Right kidney (tissue), 1 donor: ENCODE measurements at regions not wholly inside any gene's neighbourhood (a gene's known extent, or its start where the extent isn't known, plus 50 kb on each side); places are given as distances from the start of the nearest gene placed in this dataset.

Experiments
- DNase-seq: peaks from one replicate; pipeline ENCODE4 v3.0.0-alpha.2; 2016

DNA sequence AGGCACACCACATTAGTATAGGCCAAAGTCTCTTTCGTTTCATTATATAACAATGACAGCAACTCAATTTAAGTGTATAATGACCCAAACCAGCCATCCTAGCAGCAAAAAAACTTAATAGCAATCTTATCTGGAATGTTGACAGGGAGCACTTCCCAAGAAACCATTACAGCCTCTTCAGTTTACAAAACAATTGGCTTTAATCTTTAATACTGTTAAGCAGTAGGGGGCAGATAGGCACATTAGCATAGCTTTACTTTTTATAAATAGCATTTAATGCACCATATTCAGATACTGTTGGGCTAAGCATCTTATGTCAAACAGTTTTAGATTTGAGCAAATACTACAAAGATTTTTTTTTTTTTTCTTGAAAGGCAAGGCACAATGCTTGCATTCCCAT, 193.3 kb upstream of the MAP3K7 start:
- DNase-seq: no peak

- DNase-seq: no peak
These were observed 191.7 kb upstream of the MAP3K7 start for GRCh38 chr6:90778417-90779203.

- no peak for DNase-seq
These were observed 183.9 kb upstream of the MAP3K7 start for GRCh38 chr6:90770778-90771177.

DNA sequence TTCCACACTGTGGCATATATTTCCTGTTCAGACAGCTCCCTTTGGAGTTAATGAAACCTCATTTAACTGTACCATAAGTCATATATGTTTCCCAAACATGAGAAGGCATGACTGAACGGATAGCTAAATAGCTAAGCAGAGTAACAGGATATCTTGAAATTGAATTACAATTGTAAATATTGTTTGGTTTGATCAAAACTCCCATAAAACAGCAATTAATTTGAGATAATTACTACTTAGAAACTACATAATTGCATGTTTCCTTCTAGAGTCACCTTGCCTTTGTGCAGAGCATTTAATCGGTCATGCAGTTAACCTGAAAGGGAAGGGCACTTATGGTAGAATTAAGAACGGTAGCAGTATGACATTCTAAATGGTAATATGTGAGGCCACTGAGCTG, 179.0 kb upstream of the MAP3K7 start:
- DNase-seq: no peak

GRCh38 chr6:90765491-90765890, 178.6 kb upstream of the MAP3K7 start:
- DNase-seq: no peak

- no peak for DNase-seq
These were observed 177.1 kb upstream of the MAP3K7 start for GRCh38 chr6:90764001-90764400.

GRCh38 chr6:90759664-90760063, 172.8 kb upstream of the MAP3K7 start:
- DNase-seq: no peak

GRCh38 chr6:90758741-90759140, 171.9 kb upstream of the MAP3K7 start:
- DNase-seq: no peak

- DNase-seq: no peak
These were observed 167.2 kb upstream of the MAP3K7 start for GRCh38 chr6:90753820-90754643.

DNA sequence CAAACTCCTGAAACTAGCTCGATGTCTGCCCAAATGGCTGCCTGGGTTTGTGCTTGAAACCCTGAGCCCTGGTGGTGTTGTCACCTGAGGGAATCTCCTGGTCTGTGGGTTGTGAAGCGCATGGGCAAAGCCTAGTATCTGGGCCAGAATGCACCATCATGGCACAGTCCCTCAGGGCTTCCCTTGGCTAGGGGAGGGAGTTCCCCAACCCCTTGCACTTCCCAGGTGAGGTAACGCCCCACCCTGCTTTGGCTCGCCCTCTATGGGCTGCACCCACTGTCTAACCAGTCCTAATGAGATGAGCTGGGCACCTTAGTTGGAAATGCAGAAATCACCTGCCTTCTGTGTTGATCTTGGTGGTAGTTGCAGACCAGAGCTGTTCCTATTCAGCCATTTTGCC, 152.9 kb upstream of the MAP3K7 start:
- DNase-seq: no peak

DNA sequence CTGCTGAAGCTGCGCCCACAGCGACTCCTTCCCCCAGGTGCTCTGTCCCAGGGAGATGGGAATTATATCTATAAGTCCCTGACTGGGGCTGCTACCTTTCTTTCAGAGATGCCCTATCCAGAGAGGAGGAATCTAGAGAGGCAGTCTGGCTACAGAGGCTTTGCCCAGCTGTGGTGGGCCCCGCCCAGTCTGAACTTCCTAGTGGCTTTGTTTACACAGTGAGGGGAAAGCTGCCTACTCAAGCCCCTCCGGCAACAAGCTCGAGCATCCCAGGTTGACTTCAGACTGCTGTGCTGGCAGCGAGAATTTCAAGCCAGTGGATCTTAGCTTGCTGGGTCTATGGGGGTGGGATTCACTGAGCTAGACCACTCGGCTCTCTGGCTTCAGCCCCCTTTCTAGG, 152.5 kb upstream of the MAP3K7 start:
- no peak for DNase-seq

DNA sequence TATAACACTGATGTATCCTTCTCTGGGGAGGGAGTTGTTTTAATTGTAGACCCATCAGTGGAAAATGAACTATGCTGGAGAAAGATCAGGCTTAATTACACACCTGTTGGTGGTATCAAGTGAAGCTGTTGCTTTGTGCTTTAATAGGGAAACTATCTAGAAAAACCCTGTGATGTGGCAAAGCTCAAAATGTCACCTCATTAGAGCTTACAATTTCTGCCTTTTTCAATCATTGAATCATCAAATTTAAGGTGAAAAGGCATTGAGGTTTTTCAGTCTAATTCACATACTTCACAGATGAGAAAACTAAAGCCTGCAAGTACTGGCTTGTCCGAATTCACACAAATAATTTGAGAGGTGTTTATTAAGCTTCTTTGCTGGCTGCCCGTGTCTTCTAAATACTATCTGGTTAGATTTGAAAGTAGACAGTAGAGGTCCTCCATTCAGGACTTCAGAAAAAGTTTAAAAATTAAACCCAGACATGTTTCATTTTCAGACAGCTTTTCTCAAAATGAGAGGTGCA, 143.3 kb upstream of the MAP3K7 start:
- no peak for DNase-seq

- DNase-seq: no peak
These were observed 142.2 kb upstream of the MAP3K7 start for GRCh38 chr6:90729057-90729456.

DNA sequence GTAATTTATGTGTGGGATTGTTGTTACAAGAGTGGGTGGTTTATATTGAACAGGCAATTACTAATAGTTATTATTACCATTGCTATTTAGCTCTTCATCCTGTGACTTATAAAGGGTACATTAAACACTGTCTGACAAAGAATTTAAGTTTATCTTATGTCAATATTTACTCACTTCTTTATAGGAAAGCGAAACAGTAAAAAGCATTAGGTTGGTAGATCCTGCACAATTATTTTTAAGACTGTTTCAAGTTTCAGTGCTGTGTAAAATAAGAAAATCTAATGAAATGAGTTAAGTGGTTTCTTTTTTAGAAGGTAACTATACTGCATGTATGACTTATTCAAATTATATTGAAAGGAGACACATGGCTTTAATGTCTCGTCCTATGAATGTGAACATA, 135.8 kb upstream of the MAP3K7 start:
- DNase-seq: no peak

GRCh38 chr6:90720404-90720803, 133.5 kb upstream of the MAP3K7 start:
- DNase-seq: no peak

DNA sequence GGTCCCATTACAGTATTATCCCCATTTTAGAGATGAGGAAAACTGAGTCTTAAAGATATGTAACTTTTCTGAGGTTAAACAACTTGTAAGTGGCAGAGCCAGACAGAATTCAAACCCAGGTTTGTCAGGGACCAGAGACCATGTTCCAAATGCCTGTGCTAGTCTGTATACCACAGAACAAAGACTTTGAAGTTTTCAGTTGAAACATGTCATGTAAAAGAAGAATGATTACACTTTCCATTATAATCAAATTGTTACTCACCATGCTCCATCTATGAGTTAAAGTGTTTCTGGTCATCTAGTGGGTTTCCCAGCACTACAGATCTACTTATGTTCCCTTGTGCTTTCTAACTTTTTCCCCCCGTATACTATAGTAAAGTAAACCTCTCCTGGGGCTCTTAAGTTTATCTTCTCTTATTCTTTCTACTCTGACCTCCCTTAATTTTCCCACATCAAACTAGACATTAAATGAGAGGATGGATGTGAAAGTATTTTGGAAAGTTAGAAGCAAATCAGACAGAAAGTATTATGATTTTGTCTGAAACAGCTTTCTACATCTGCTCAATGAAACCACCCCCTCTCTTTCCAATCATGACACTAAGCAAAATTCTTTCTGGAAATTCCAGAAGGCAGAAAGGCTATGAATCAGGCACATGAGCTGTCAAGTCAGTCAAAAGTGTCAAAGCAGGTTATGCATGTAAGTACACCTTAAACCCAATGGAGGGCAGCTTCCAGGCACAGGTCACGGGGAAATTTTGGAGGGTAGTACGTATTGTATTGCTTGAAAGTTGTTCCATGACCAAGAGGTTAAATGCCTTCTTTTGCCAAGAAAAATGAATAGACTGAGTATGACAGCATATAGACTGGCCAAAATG, 132.7 kb upstream of the MAP3K7 start:
- DNase-seq: no peak

DNA sequence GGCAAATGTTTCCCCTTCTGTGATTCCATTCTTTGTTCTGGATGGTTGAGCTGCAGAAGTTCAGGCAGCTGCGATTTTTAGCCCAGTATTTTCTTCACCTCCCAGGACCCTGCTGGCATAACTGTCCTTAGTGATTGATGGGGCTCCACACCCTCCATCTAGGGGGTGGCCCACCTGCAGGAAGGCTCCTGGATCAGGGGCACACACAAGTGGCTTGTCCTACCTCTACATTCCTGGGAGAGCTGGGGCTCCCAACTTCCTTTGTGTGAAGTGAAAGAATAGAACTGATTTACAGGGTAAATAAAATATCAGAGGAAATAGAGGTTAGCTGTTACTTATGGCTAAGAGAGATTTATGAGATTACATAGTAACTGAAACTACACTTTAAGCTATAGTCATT, 129.5 kb upstream of the MAP3K7 start:
- no peak for DNase-seq

DNA sequence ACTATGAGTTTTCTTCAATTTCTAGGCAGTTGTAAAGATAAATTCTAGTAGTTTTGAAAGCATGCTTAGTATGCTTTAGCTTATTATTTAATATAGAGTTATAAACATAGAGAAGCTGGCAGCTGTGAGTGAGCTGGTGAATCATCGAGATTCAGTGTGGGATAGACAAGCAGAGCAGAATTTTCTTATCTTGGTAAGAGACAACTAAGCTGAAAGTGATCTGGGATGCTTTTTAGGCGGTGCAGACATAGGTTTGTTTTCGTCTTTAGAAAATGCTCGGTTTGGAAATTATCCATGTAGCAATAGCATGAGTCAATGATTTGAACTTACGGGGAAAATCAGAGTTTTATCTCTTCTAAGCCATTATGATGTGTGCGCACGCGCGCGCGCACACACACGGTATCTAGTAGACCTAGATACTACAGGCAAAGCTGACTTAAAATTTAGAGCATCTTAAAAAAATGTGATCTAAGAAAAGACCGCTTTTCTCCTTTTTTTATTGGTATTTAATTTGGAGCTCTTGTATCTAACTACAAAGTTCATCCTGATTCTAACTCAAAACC, 128.3 kb upstream of the MAP3K7 start:
- no peak for DNase-seq

DNA sequence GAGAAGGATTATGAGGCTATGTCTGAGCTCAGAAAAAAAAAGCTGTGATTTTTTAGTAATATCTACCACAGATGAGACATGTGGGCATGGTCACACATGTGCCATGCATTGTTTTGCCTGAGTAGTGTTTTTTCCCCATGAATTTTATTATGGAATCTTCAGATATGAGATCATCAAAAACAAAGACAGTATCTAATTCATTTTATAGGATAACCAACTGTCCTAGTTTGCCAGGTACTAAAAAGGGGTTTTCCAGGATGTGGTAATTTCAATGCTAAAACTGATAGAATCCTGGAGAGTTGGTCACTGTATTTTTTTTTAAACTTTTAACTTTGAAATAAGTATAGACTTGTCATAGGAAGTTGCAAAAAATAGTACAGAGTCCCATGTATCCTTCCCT, 127.4 kb upstream of the MAP3K7 start:
- DNase-seq: no peak

- DNase-seq: no peak
These were observed 125.2 kb upstream of the MAP3K7 start for GRCh38 chr6:90712114-90712513.

DNA sequence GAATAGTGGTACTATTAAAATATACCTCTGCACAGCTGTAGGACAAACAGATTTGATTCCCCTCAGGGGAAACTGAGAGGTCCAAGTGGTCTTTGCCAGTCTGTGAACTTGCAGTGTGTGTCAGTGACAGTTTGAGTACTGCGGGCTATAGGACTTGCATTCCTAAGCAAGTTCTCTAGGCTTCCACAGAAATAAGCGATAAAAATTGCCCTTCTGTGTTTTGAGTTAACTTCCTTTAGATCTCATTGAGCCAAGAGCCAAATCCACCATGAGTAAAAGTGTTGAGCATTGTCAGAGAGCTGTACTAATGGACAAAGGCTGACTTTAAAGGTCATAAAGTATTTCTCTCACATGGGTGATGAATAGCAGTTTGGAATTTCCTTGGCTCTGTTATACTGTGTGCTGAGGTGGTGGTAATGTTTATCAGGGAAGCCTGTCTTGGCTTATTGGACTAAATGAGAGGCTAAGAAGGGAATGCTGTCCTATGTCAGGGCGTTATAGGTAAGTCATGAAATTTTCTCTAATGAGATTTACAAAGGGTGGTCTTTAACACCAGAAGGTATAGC, 122.6 kb upstream of the MAP3K7 start:
- DNase-seq: no peak

DNA sequence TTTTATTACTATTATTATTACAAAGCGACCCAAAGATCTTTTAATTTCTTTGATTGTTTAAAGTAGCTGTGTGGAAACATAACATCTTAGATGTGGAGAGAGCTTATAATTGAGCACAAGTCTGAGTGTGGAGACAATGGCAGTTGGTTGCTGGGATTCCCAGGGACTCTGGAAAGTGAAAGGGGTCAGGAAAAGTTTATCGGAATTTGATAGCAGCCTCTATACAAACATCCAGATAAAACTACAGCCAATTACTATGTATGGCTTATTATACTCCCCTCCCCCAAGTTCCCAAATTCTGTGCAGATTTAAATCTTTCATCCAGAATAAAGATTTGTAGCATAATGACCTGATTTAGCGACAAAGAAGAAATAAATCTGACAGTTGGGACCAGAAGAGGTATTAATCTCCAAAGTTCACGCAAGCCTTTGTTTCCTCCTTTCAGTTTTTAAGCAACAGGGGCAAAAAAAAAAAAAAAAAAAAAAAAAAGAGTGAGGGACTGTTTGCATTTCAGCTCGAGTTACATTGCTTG, 121.4 kb upstream of the MAP3K7 start:
- peak; percentile 31 for DNase-seq
